ENCODE measurements at regions not wholly inside any gene's neighbourhood (a gene's known extent, or its start where the extent isn't known, plus 50 kb on each side); places are given as distances from the start of the nearest gene placed in this dataset.

GRCh38 chr12:91327131-91327530, 144.5 kb upstream of the DCN start:
- peak; percentile 70 for DNase-seq

GRCh38 chr12:91326058-91327027, 143.7 kb upstream of the DCN start:
- peak; percentile 72 for DNase-seq

- DNase-seq: no peak
Observed at GRCh38 chr12:91320999-91321398, 138.4 kb upstream of the DCN start.

- no peak for DNase-seq
Observed at GRCh38 chr12:91319071-91319760, 136.6 kb upstream of the DCN start.

- no peak for DNase-seq
Observed at GRCh38 chr12:91317306-91317705, 134.7 kb upstream of the DCN start.

GRCh38 chr12:91316907-91317269, 134.3 kb upstream of the DCN start:
- DNase-seq: peak; percentile 38

GRCh38 chr12:91316161-91316906, 133.7 kb upstream of the DCN start:
- DNase-seq: peak; percentile 11

- DNase-seq: no peak
Observed at GRCh38 chr12:91311081-91311480, 128.5 kb upstream of the DCN start.

GRCh38 chr12:91309450-91309849, 126.8 kb upstream of the DCN start:
- DNase-seq: no peak

- DNase-seq: no peak
Observed at GRCh38 chr12:91307957-91308670, 125.5 kb upstream of the DCN start.

- no peak for DNase-seq
Observed at GRCh38 chr12:91290354-91290753, 107.7 kb upstream of the DCN start.

- DNase-seq: no peak
Observed at GRCh38 chr12:91289906-91290305, 107.3 kb upstream of the DCN start.

- DNase-seq: no peak
Observed at GRCh38 chr12:91289072-91289471, 106.5 kb upstream of the DCN start.

- DNase-seq: no peak
Observed at GRCh38 chr12:91287753-91288152, 105.1 kb upstream of the DCN start.

GRCh38 chr12:91278126-91278525, 95.5 kb upstream of the DCN start:
- no peak for DNase-seq

GRCh38 chr12:91276509-91276908, 93.9 kb upstream of the DCN start:
- peak; percentile 19 for DNase-seq

GRCh38 chr12:91275321-91275720, 92.7 kb upstream of the DCN start:
- DNase-seq: no peak

- DNase-seq: peak; percentile 30
Observed at GRCh38 chr12:91274916-91275315, 92.3 kb upstream of the DCN start.

GRCh38 chr12:91273560-91273959, 90.9 kb upstream of the DCN start:
- no peak for DNase-seq

GRCh38 chr12:91272461-91273063, 89.9 kb upstream of the DCN start:
- DNase-seq: no peak

GRCh38 chr12:91271185-91271584, 88.6 kb upstream of the DCN start:
- no peak for DNase-seq

- no peak for DNase-seq
Observed at GRCh38 chr12:91267039-91267438, 84.4 kb upstream of the DCN start.

Data from fibroblast of skin of right biceps (primary cell).